GM21360 (cell line): ENCODE measurements at regions not wholly inside any gene's neighbourhood (a gene's known extent, or its start where the extent isn't known, plus 50 kb on each side); places are given as distances from the start of the nearest gene placed in this dataset.
"Not testable (repeated sequence)": the region's sequence is repeated elsewhere in the genome, so short reads cannot be mapped to it uniquely, and the experiment has no call there.

Experiments used
- ATAC-seq: cut with Tn5 transposase; IDR thresholded peaks from one replicate; pipeline ENCODE4 v1.9.1; 2021; ENCODE audit warnings: mild to moderate bottlenecking, moderate library complexity; ENCODE audit not compliant: unreplicated experiment

- no peak for ATAC-seq
These were observed 655.0 kb upstream of the ADARB2 start for GRCh38 chr10:2392145-2392812.

DNA sequence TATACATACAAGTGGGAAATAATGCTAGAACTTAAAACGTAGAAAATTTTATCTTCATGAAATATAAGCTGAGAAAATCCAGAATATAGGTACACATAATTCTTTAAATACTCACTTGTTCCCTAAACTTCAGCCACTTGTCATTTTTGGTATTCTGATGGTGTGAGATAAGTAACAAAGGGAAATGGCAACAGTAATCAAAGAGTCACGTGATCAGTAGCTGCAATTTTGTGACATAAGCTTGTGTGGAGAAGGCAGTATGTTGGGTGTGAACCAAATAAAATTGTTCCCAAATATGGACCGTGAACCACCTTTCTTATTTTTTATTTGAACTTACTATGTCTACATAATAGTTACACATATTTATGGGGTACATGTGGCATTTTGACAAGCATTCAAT is 650.3 kb upstream of the ADARB2 start:
- ATAC-seq, result no peak

- ATAC-seq, result no peak
These were observed 649.9 kb upstream of the ADARB2 start for GRCh38 chr10:2387261-2387660.

GRCh38 chr10:2380218-2380617 is 642.9 kb upstream of the ADARB2 start:
- no peak for ATAC-seq

GRCh38 chr10:2367083-2367482 is 629.8 kb upstream of the ADARB2 start:
- ATAC-seq, result no peak

DNA sequence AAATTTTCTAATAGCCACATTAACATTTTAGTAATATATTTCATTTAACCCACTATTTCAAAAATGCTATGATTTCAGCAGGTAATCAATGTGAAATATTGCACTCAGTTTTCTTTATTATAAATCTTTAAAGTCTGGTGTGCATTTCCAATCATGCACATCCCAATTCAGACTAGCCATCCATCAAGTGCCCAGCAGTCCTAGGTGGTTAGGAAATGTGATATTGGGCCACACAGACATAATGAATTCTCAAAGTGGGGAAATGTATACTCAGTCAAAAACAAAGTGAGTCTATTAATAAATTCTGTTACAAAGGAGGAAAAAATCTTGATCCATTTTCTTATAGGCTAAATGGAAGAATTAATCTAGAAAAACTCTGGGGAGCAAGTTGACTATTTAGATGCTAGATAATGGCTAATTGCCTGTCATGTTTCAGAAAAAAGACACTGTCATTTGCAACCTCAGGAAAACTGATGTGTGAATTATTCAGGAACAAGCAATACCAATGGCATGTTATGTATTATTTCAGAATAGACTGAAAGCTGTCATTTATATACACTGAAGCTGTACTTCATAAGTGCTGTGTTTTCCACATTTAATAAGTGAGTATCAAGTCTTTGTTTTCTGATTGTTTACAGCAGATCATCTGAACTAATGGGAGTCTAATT is 629.1 kb upstream of the ADARB2 start:
- no peak for ATAC-seq

DNA sequence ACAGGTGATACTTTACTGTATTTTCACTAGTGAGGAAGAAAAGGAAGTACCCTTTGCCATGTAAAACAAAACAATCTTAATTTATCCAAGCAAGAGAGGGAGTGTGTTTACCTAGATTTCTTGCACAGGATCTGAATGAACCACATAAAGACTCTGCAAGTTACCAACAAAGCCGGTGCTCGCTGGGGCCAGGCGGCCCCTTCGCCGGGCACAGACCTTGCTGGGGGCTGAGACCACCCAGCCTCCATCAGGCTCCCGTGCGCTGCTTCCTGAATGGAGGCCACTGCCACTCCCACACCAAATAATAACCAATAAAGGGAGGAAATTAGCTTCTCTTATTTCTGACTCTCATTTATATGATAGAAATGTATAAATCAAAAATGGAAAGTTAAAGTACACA is 625.0 kb upstream of the ADARB2 start:
- no peak for ATAC-seq

DNA sequence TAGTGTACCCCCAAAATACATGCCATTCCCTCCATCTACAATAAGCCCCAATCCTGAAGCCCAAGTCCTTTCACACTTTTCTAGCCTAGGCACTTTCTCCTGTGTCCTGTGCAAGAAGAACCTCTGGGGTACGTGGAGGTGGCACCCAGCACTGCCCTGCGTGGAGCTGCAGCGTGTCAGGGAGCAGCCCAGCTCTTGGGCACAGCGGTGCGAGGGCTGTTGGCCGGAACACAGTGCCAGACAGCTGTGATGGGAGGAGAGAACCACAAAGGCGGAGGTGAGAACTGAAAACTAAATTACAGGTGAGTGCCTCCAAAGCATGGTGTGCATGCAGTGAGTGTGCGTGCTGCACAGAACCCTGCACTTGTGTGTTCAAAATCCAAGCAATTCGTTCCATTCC is 621.3 kb upstream of the ADARB2 start:
- no peak for ATAC-seq

- no peak for ATAC-seq
These were observed 619.3 kb upstream of the ADARB2 start for GRCh38 chr10:2356670-2357069.

GRCh38 chr10:2351566-2351965 is 614.2 kb upstream of the ADARB2 start:
- no peak for ATAC-seq

DNA sequence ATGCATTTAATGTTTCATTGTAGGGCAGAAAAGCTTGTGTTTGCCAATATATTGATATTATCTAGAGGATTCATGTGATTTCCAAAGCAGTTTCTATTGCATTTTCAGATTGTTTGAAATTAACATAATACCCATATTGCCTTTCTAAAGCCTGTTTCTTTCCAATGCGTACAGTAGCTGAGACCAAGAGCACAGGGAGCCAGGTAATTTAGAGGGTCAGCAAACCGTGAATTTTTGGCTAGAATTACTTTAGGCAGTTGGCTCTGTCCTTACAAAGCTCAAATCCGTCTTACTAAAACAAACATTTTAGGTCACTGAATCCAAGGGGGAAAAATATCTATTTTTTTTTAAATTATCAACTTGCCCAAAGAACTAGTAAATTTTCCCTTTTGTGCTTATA is 604.9 kb upstream of the ADARB2 start:
- ATAC-seq, result no peak

GRCh38 chr10:2340831-2341647 is 603.7 kb upstream of the ADARB2 start:
- no peak for ATAC-seq

GRCh38 chr10:2335626-2336025 is 598.3 kb upstream of the ADARB2 start:
- no peak for ATAC-seq

GRCh38 chr10:2334575-2334974 is 597.2 kb upstream of the ADARB2 start:
- ATAC-seq, result no peak

- ATAC-seq, result no peak
These were observed 591.8 kb upstream of the ADARB2 start for GRCh38 chr10:2329082-2329481.

DNA sequence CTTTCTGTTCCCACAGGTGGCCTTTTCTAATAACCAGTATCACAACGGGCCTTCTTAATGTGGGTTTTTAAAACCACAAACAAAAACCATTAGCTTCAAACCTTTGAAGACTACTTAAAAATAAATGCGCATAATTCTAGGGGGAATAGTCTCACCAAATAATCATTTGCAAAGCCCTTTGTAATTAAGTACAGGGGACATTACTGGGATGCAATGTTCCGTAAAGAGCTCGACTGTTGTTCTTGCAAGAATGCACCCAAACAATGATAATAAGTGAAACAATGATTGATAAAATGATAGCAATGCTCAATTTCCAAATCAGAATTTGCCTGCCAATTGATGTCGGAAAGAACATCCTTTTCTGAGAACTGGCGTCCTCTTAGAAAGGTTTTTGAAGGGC is 589.1 kb upstream of the ADARB2 start:
- ATAC-seq, result no peak

DNA sequence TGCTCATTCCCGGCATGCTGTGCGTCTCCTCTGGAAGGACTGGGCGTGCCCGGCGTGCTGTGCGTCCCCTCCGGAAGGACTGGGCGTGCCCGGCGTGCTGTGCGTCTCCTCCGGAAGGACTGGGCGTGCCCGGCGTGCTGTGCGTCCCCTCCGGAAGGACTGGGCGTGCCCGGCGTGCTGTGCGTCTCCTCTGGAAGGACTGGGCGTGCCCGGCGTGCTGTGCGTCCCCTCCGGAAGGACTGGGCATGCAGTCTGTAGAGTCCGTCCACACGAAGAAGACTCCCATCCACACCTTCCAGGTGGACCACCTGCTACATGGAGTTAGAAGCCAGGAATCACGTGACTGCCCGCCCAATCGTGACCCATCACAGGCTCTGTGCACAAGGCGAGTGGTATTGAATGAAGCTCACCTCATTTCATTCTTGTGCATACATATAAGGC is 577.7 kb upstream of the ADARB2 start:
- not testable (repeated sequence) for ATAC-seq

GRCh38 chr10:2306081-2306480 is 568.8 kb upstream of the ADARB2 start:
- ATAC-seq, result no peak

GRCh38 chr10:2303169-2303568 is 565.8 kb upstream of the ADARB2 start:
- no peak for ATAC-seq

DNA sequence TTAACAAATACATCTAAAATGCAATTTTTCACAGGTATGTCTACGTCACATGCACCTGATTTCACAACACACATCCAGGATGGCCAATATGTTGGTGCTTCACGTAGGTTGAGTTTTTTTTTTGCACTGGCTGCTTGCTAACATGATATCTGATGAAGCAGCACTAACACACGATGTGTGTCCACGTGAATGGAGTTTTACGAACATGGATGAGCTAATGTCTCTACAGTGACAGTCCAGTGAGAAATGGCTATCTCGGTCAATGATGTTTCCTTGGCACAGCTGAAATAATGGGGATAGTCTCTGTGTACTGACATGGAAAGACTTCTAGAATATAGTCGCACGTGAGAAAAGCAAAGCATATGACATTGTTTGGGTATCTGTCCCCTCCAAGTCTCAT is 563.9 kb upstream of the ADARB2 start:
- no peak for ATAC-seq

- ATAC-seq, result no peak
These were observed 562.9 kb upstream of the ADARB2 start for GRCh38 chr10:2300231-2300630.
